Tibial artery (tissue), 4 donors: ENCODE measurements at regions not wholly inside any gene's neighbourhood (a gene's known extent, or its start where the extent isn't known, plus 50 kb on each side); places are given as distances from the start of the nearest gene placed in this dataset.

Experiments used
- DNase-seq, 2 donors: peaks; one replicate each; pipeline ENCODE4 v3.0.0-alpha.2; 2019
- H3K27ac ChIP-seq, 2 donors: fragments of 200-600 bp; sonication (generic) in 1 of 2; 1 replicate in 1 of 2; 2 replicates in 1 of 2; pipeline ENCODE4 v1.5.1; 2018 to 2019; ENCODE audit warnings: mild to moderate bottlenecking in 1 of 2
- H3K27me3 ChIP-seq, 2 donors: fragments of 200-600 bp; sonication (generic) in 1 of 2; one replicate each; pipeline versions ENCODE4 v1.5.1 to v1.6.0; 2016 to 2019
- H3K36me3 ChIP-seq, 3 donors: fragments of 200-600 bp; sonication (generic) in 2 of 3; one replicate each; pipeline ENCODE4 v1.5.1; 2016 to 2019; ENCODE audit warnings: mild to moderate bottlenecking in 2 of 3
- H3K4me1 ChIP-seq, 4 donors: fragments of 200-600 bp; sonication (generic) in 2 of 4; 1 replicate in 3 of 4; 2 replicates in 1 of 4; pipeline ENCODE4 v1.5.1; 2016 to 2019
- H3K4me3 ChIP-seq, 2 donors: fragments of 200-600 bp; sonication (generic) in 1 of 2; 1 replicate in 1 of 2; 2 replicates in 1 of 2; pipeline ENCODE4 v1.5.1; 2018 to 2019; ENCODE audit warnings: mild to moderate bottlenecking in 2 of 2
- H3K9me3 ChIP-seq, 3 donors: fragments of 200-600 bp; sonication (generic) in 1 of 3; one replicate each; pipeline ENCODE4 v1.5.1; 2016 to 2019
- CTCF ChIP-seq, 2 experiments: fragments of 200-600 bp in 1 of 2; fragments of 450-650 bp in 1 of 2; IDR thresholded peaks; one replicate each; pipeline ENCODE4 v1.5.1; 2017 to 2019; ENCODE audit warnings: antibody characterized with exemption in 2 of 2, mild to moderate bottlenecking in 1 of 2, moderate library complexity in 1 of 2
- intact Hi-C: fragments of 100-400 bp; cut with DNase I; formaldehyde crosslinking; loops from one replicate; pipeline ENCODE4 v1.15.0; 2023; ENCODE audit warnings: low total_unique reads

GRCh38 chr6:134424165-134424797, 106.4 kb upstream of the SGK1 start:
- intact Hi-C loops: no loop called here
- Histone ChIP-seq H3K4me1 (no peaks in the 10 kb centered on the region), H3K27ac (no peak overlapping the region), H3K4me3 (no peak overlapping the region), H3K27me3 (no peaks in the 10 kb centered on the region), H3K9me3 (no peaks in the 10 kb centered on the region), H3K36me3 (no peaks in the 10 kb centered on the region)
- no peak for TF ChIP-seq CTCF (IDR thresholded peaks at IDR 0.05)
- no peak for DNase-seq

- Histone ChIP-seq H3K4me3 (no peak overlapping the region), H3K4me1 (no peaks in the 10 kb centered on the region), H3K36me3 (no peaks in the 10 kb centered on the region), H3K27ac (no peak overlapping the region), H3K27me3 (no peaks in the 10 kb centered on the region), H3K9me3 (no peaks in the 10 kb centered on the region)
- no peak for DNase-seq
- intact Hi-C loops: no loop called here
- TF ChIP-seq CTCF (IDR thresholded peaks at IDR 0.05): no peak
Observed at GRCh38 chr6:134422426-134423231, 104.7 kb upstream of the SGK1 start.

- H3K36me3 ChIP-seq: no peaks in the 10 kb centered on the region
- intact Hi-C loops: no loop called here
Observed at GRCh38 chr6:134421501-134421900, 103.6 kb upstream of the SGK1 start.

GRCh38 chr6:134420614-134421181, 102.8 kb upstream of the SGK1 start:
- no peak for DNase-seq
- Histone ChIP-seq H3K27ac (no peak overlapping the region), H3K9me3 (no peaks in the 10 kb centered on the region), H3K36me3 (no peaks in the 10 kb centered on the region), H3K4me1 (no peaks in the 10 kb centered on the region), H3K4me3 (no peak overlapping the region), H3K27me3 (no peaks in the 10 kb centered on the region)
- intact Hi-C loops: no loop called here
- TF ChIP-seq CTCF (IDR thresholded peaks at IDR 0.05): no peak

More at GRCh38 chr6:134421501-134421900, 103.6 kb upstream of the SGK1 start:
- H3K27ac ChIP-seq: no peak overlapping the region
- H3K9me3 ChIP-seq: no peaks in the 10 kb centered on the region
- H3K4me3 ChIP-seq: no peak overlapping the region
- DNase-seq: no peak
- TF ChIP-seq CTCF (IDR thresholded peaks at IDR 0.05): no peak
- no peaks in the 10 kb centered on the region for H3K27me3 ChIP-seq
- no peaks in the 10 kb centered on the region for H3K4me1 ChIP-seq

GRCh38 chr6:134419716-134420115, 101.8 kb upstream of the SGK1 start:
- TF ChIP-seq CTCF (IDR thresholded peaks at IDR 0.05): no peak
- no peaks in the 10 kb centered on the region for H3K4me1 ChIP-seq
- H3K27ac ChIP-seq: no peak overlapping the region
- no peaks in the 10 kb centered on the region for H3K9me3 ChIP-seq
- no peak overlapping the region for H3K4me3 ChIP-seq
- no peak for DNase-seq
- no peaks in the 10 kb centered on the region for H3K36me3 ChIP-seq
- no peaks in the 10 kb centered on the region for H3K27me3 ChIP-seq
- intact Hi-C loops: no loop called here
